ENCODE measurements at regions not wholly inside any gene's neighbourhood (a gene's known extent, or its start where the extent isn't known, plus 50 kb on each side); places are given as distances from the start of the nearest gene placed in this dataset.

- H3K4me3 ChIP-seq (ENCODE audit: low read depth in 1 of 2, low read length in 2 of 2), result no peak overlapping the region
- H3K36me3 ChIP-seq (ENCODE audit: insufficient read depth, low read length), result no peaks in the 10 kb centered on the region
- no peak overlapping the region for H3K9ac ChIP-seq (ENCODE audit: low read length)
- H3K4me1 ChIP-seq (ENCODE audit: insufficient read depth, low read length), result no peaks in the 10 kb centered on the region
- no peak overlapping the region for H3K27ac ChIP-seq (ENCODE audit: low read depth, low read length)
- H3K9me3 ChIP-seq (ENCODE audit: low read length), result no peaks in the 10 kb centered on the region
- H3K27me3 ChIP-seq (ENCODE audit: control insufficient read depth in 1 of 2, insufficient read depth in 2 of 2, low read length in 2 of 2), result no peaks in the 10 kb centered on the region
Observed at GRCh38 chr9:1743121-1743960, 271.8 kb upstream of the SMARCA2 start.

DNA sequence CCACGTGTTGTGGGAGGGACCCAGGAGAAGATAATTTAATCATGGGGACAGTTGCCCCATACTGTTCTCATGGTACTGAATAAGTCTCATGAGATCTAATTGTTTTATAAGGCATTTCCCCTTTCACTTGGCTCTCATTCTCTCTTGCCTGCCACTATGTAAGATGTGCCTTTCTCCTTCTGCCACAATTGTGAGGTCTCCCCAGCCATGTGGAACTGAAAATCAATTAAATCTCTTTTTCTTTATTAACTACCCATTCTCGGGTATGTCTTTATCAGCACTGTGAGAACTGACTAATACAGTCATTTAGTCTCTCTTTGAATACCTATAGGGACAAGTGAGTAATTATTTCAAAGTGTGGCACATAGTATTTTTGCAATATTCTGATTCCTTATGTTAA lies 269.2 kb upstream of the SMARCA2 start:
- H3K9me3 ChIP-seq (ENCODE audit: low read length), result no peaks in the 10 kb centered on the region
- H3K36me3 ChIP-seq (ENCODE audit: insufficient read depth, low read length), result no peaks in the 10 kb centered on the region
- H3K27me3 ChIP-seq (ENCODE audit: control insufficient read depth in 1 of 2, insufficient read depth in 2 of 2, low read length in 2 of 2), result no peaks in the 10 kb centered on the region
- H3K4me1 ChIP-seq (ENCODE audit: insufficient read depth, low read length), result no peaks in the 10 kb centered on the region
- H3K4me3 ChIP-seq (ENCODE audit: low read depth in 1 of 2, low read length in 2 of 2), result no peak overlapping the region
- H3K9ac ChIP-seq (ENCODE audit: low read length), result no peak overlapping the region
- no peak overlapping the region for H3K27ac ChIP-seq (ENCODE audit: low read depth, low read length)

DNA sequence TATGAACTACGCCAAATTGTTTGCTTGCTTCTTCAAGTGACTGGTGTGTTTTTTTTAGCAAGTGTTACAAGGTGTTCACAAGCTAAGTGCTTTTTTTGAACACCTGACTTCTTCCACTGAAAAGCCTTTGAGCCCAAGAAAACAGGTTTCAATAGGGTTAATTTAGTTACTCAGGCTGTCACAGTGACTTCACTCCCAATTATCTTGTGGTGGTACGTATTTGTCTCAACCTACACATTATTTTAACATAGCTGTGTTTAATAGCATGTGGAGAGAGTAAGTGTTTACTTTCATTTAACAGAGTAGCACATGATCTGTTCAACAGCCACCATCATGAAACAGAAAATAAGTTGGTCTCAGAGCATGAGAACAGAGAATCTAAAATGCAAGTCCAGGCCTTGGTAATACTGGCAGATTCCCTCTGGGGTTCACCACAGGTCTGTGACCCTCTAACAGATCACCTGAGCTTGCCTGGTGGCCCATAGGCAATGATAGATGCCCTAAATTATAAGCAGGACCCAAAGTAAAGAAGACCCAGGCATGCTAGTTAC lies 267.7 kb upstream of the SMARCA2 start:
- Histone ChIP-seq H3K4me3 (ENCODE audit: low read depth in 1 of 2, low read length in 2 of 2) (no peak overlapping the region), H3K9me3 (ENCODE audit: low read length) (no peaks in the 10 kb centered on the region), H3K27me3 (ENCODE audit: control insufficient read depth in 1 of 2, insufficient read depth in 2 of 2, low read length in 2 of 2) (no peaks in the 10 kb centered on the region), H3K4me1 (ENCODE audit: insufficient read depth, low read length) (no peaks in the 10 kb centered on the region), H3K36me3 (ENCODE audit: insufficient read depth, low read length) (no peaks in the 10 kb centered on the region), H3K9ac (ENCODE audit: low read length) (no peak overlapping the region), H3K27ac (ENCODE audit: low read depth, low read length) (no peak overlapping the region)

GRCh38 chr9:1748407-1748806 lies 266.7 kb upstream of the SMARCA2 start:
- H3K4me3 ChIP-seq (ENCODE audit: low read depth in 1 of 2, low read length in 2 of 2), result no peak overlapping the region

DNA sequence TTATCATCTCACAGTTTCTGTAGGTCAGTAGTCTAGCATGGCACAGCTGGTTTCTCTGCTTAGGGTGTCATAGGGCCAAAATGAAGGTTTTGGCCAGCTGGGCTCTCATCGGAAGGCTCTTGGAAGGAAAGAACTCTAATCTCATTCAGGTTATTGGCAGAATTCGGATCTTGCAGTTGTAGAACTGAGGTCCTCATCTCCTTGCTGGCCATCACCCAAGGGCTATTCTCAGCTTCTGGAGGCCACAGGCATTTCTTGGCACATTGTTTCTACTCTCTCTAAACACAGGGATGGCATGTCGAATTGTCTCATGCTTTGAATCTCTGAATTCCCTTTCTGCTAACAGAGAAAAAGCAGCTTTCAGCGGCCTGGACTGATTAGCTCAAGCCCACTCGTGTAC lies 258.0 kb upstream of the SMARCA2 start:
- H3K4me3 ChIP-seq (ENCODE audit: low read depth in 1 of 2, low read length in 2 of 2), result no peak overlapping the region
- H3K4me1 ChIP-seq (ENCODE audit: insufficient read depth, low read length), result no peaks in the 10 kb centered on the region
- no peaks in the 10 kb centered on the region for H3K36me3 ChIP-seq (ENCODE audit: insufficient read depth, low read length)
- H3K27ac ChIP-seq (ENCODE audit: low read depth, low read length), result no peak overlapping the region
- no peaks in the 10 kb centered on the region for H3K9me3 ChIP-seq (ENCODE audit: low read length)
- H3K9ac ChIP-seq (ENCODE audit: low read length), result no peak overlapping the region
- no peaks in the 10 kb centered on the region for H3K27me3 ChIP-seq (ENCODE audit: control insufficient read depth in 1 of 2, insufficient read depth in 2 of 2, low read length in 2 of 2)

More at GRCh38 chr9:1748407-1748806, 266.7 kb upstream of the SMARCA2 start:
- no peaks in the 10 kb centered on the region for H3K27me3 ChIP-seq (ENCODE audit: control insufficient read depth in 1 of 2, insufficient read depth in 2 of 2, low read length in 2 of 2)
- H3K9ac ChIP-seq (ENCODE audit: low read length), result no peak overlapping the region
- no peaks in the 10 kb centered on the region for H3K9me3 ChIP-seq (ENCODE audit: low read length)
- H3K36me3 ChIP-seq (ENCODE audit: insufficient read depth, low read length), result no peaks in the 10 kb centered on the region
- no peak overlapping the region for H3K27ac ChIP-seq (ENCODE audit: low read depth, low read length)
- no peaks in the 10 kb centered on the region for H3K4me1 ChIP-seq (ENCODE audit: insufficient read depth, low read length)

- Histone ChIP-seq H3K27ac (ENCODE audit: low read depth, low read length) (no peak overlapping the region), H3K9ac (ENCODE audit: low read length) (no peak overlapping the region), H3K4me3 (ENCODE audit: low read depth in 1 of 2, low read length in 2 of 2) (no peak overlapping the region), H3K9me3 (ENCODE audit: low read length) (no peaks in the 10 kb centered on the region), H3K27me3 (ENCODE audit: control insufficient read depth in 1 of 2, insufficient read depth in 2 of 2, low read length in 2 of 2) (no peaks in the 10 kb centered on the region), H3K4me1 (ENCODE audit: insufficient read depth, low read length) (no peaks in the 10 kb centered on the region), H3K36me3 (ENCODE audit: insufficient read depth, low read length) (no peaks in the 10 kb centered on the region)
Observed at GRCh38 chr9:1759009-1759408, 256.1 kb upstream of the SMARCA2 start.

DNA sequence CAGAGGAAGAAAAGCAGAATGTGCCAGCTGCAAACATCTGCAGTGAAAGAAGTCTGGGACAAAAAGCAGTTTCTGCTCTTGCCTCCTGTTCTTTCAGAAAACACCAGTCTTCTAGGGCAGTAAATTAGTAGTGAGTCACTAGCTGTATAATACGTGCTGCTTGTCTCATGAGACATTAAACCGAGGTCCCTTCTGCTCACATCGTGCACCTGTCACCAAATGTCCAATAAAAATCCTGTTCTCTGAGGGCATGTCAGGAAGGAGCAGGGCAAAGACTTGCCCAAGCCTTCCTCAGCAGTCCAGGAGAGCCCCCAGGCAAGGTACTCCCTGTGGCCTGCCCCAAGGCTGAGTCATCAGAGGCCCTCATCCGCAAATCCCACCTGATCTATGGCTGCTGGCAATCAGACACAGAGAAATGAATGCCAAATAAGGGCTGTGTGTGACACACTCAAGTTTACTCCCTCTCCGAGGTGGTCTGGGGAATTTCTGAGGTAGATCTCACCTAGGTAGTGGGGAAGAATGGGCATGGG lies 255.3 kb upstream of the SMARCA2 start:
- Histone ChIP-seq H3K9ac (ENCODE audit: low read length) (no peak overlapping the region), H3K4me3 (ENCODE audit: low read depth in 1 of 2, low read length in 2 of 2) (no peak overlapping the region), H3K36me3 (ENCODE audit: insufficient read depth, low read length) (no peaks in the 10 kb centered on the region), H3K27me3 (ENCODE audit: control insufficient read depth in 1 of 2, insufficient read depth in 2 of 2, low read length in 2 of 2) (no peaks in the 10 kb centered on the region), H3K9me3 (ENCODE audit: low read length) (no peaks in the 10 kb centered on the region), H3K27ac (ENCODE audit: low read depth, low read length) (no peak overlapping the region), H3K4me1 (ENCODE audit: insufficient read depth, low read length) (no peaks in the 10 kb centered on the region)

DNA sequence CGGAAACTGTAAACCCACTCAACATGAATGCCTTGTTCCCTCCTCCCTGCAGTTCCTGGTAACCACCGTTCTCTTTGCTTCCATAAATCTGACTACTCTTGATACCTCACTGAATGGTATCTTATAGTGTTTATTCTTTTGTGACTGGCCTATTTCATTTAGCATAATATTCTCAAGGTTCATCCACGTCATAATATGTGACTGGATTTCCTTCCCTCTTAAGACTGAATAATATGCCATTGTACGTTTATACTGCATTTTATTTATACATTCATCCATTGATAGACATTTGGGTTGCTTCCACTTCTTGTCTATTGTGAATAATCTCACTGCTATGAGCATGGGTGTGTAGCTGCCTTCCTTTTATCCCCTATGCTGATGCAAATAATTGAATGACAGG lies 253.3 kb upstream of the SMARCA2 start:
- H3K9ac ChIP-seq (ENCODE audit: low read length), result no peak overlapping the region
- no peaks in the 10 kb centered on the region for H3K9me3 ChIP-seq (ENCODE audit: low read length)
- H3K4me3 ChIP-seq (ENCODE audit: low read depth in 1 of 2, low read length in 2 of 2), result no peak overlapping the region
- no peaks in the 10 kb centered on the region for H3K27me3 ChIP-seq (ENCODE audit: control insufficient read depth in 1 of 2, insufficient read depth in 2 of 2, low read length in 2 of 2)
- H3K27ac ChIP-seq (ENCODE audit: low read depth, low read length), result no peak overlapping the region
- no peaks in the 10 kb centered on the region for H3K4me1 ChIP-seq (ENCODE audit: insufficient read depth, low read length)
- no peaks in the 10 kb centered on the region for H3K36me3 ChIP-seq (ENCODE audit: insufficient read depth, low read length)

DNA sequence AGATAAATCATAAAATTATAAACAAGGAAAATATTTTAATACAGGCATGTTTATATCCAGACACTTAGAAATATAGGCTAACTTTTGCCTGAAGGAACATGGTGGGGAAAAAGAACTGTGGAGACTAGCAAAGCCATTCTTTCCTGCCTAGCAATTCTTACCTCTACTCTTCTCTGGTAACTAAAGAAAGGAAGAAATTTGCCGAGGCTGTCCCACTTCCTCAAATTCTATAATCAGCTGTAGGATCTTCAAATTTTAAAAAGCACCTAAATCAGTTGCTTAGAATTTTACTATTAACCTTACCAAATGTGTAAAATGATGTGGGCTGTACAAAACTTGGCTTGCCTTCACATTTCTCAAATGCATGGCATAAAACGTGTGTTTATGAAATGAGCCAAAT lies 249.1 kb upstream of the SMARCA2 start:
- H3K27ac ChIP-seq (ENCODE audit: low read depth, low read length), result no peak overlapping the region
- H3K36me3 ChIP-seq (ENCODE audit: insufficient read depth, low read length), result no peaks in the 10 kb centered on the region
- no peaks in the 10 kb centered on the region for H3K4me1 ChIP-seq (ENCODE audit: insufficient read depth, low read length)
- peaks cover 3% of the 10 kb centered on the region for H3K9me3 ChIP-seq (ENCODE audit: low read length)
- H3K27me3 ChIP-seq (ENCODE audit: control insufficient read depth in 1 of 2, insufficient read depth in 2 of 2, low read length in 2 of 2), result no peaks in the 10 kb centered on the region
- no peak overlapping the region for H3K4me3 ChIP-seq (ENCODE audit: low read depth in 1 of 2, low read length in 2 of 2)
- no peak overlapping the region for H3K9ac ChIP-seq (ENCODE audit: low read length)

DNA sequence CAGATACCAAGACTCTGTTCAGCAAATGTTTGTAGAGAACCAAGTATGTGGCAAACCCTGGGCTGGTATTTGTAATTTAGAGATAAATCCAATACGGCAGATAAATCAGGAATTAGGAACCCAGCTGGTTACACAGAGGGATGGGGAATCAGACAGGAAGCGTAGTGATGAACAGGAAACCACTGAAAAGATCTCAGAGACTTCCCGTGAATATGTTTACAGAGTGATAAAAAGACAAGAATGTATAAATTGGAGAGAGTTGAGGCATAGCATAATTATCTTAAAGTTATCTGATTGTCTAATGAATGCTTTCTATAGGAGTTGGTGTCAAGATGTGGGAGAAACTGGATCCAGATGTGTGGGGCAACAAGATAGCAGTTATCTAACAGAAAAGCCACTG lies 246.6 kb upstream of the SMARCA2 start:
- no peak overlapping the region for H3K4me3 ChIP-seq (ENCODE audit: low read depth in 1 of 2, low read length in 2 of 2)
- H3K4me1 ChIP-seq (ENCODE audit: insufficient read depth, low read length), result no peaks in the 10 kb centered on the region
- no peak overlapping the region for H3K9ac ChIP-seq (ENCODE audit: low read length)
- H3K27ac ChIP-seq (ENCODE audit: low read depth, low read length), result no peak overlapping the region
- H3K27me3 ChIP-seq (ENCODE audit: control insufficient read depth in 1 of 2, insufficient read depth in 2 of 2, low read length in 2 of 2), result no peaks in the 10 kb centered on the region
- H3K36me3 ChIP-seq (ENCODE audit: insufficient read depth, low read length), result no peaks in the 10 kb centered on the region
- peaks cover 4% of the 10 kb centered on the region for H3K9me3 ChIP-seq (ENCODE audit: low read length)

- Histone ChIP-seq H3K27ac (ENCODE audit: low read depth, low read length) (no peak overlapping the region), H3K9me3 (ENCODE audit: low read length) (peaks cover 4% of the 10 kb centered on the region), H3K9ac (ENCODE audit: low read length) (no peak overlapping the region), H3K4me3 (ENCODE audit: low read depth in 1 of 2, low read length in 2 of 2) (no peak overlapping the region), H3K4me1 (ENCODE audit: insufficient read depth, low read length) (no peaks in the 10 kb centered on the region), H3K27me3 (ENCODE audit: control insufficient read depth in 1 of 2, insufficient read depth in 2 of 2, low read length in 2 of 2) (no peaks in the 10 kb centered on the region), H3K36me3 (ENCODE audit: insufficient read depth, low read length) (no peaks in the 10 kb centered on the region)
Observed at GRCh38 chr9:1771094-1771789, 243.9 kb upstream of the SMARCA2 start.

Data from muscle layer of colon (tissue), 2 donors.